Left ventricle myocardium inferior (tissue), 1 donor: ENCODE measurements at regions not wholly inside any gene's neighbourhood (a gene's known extent, or its start where the extent isn't known, plus 50 kb on each side); places are given as distances from the start of the nearest gene placed in this dataset.

Experiments
- DNase-seq: peaks from one replicate; pipeline ENCODE4 v3.0.0-alpha.2; 2020
- H3K27ac ChIP-seq: fragments of 200-600 bp; replicated peaks from 2 replicates; pipeline ENCODE4 v1.8.0; 2021
- H3K27me3 ChIP-seq: fragments of 200-600 bp; 2 replicates; pipeline ENCODE4 v1.8.0; 2021; ENCODE audit warnings: low read depth
- H3K36me3 ChIP-seq: fragments of 200-600 bp; 2 replicates; pipeline ENCODE4 v1.8.0; 2021
- H3K4me1 ChIP-seq: fragments of 200-600 bp; 2 replicates; pipeline ENCODE4 v1.8.0; 2021
- H3K4me3 ChIP-seq: fragments of 200-600 bp; 2 replicates; pipeline ENCODE4 v1.8.0; 2021; ENCODE audit warnings: mild to moderate bottlenecking, moderate library complexity
- H3K9me3 ChIP-seq: fragments of 200-600 bp; replicated peaks from 2 replicates; pipeline ENCODE4 v1.8.0; 2021
- CTCF ChIP-seq: fragments of 200-600 bp; IDR thresholded peaks from 2 replicates; pipeline ENCODE4 v1.8.0; 2021; ENCODE audit warnings: antibody characterized with exemption, mild to moderate bottlenecking, borderline replicate concordance
- intact Hi-C: fragments of 100-400 bp; cut with micrococcal nuclease; formaldehyde crosslinking; loops from one replicate; pipeline ENCODE4 v1.11.0; 2022
- donor health status: DM: no; HTN: yes; CAD: no; lungs with severe emphysema.

DNA sequence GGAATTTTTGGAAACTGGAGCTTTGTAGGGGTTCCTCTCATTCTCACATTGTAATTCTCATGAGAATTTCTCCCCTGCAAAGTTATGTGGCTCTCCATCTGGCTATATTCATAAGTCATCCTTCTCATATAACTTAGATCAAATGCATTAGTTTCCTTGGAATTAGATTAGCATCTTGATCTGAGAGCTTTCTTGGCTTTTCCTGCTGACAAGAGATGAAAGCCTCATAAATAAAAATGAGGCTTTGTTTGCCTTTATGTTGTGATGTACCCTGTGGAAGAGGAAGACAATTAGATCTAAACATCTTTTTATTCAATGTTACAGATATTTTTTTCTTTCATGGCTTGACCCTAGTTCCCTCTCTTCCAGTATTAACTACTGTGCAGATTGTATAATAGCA lies 165.4 kb upstream of the ZPLD1 start:
- DNase-seq: no peak
- TF ChIP-seq CTCF: no peak
- intact Hi-C loops: no loop called here
- no peaks in the 10 kb centered on the region for H3K27me3 ChIP-seq
- no peaks in the 10 kb centered on the region for H3K36me3 ChIP-seq
- no peak overlapping the region for H3K4me3 ChIP-seq
- no peak overlapping the region for H3K27ac ChIP-seq
- H3K9me3 ChIP-seq: peaks cover 4% of the 10 kb centered on the region
- no peaks in the 10 kb centered on the region for H3K4me1 ChIP-seq

DNA sequence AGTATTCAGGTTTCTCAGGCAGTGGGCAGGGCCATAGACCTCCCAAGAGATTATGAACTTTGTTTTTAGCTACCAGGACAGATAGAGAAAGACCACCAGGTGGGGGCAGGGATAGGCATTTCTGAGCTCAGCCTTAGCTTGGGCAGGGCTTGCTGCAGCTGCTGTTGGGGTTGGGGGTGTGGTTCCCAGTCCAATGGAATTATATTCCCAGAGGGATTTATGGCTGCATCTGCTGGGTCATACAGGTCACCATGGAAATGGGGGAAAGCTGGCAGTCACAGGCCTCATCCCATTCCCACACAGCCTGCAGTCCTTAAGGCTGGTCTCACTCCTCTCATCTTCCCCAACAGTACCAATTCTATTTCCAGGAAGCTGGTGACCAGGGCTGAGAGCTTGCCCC lies 144.6 kb upstream of the ZPLD1 start:
- no peak for DNase-seq
- intact Hi-C loops: no loop called here
- no peaks in the 10 kb centered on the region for H3K36me3 ChIP-seq
- peaks cover 34% of the 10 kb centered on the region for H3K9me3 ChIP-seq
- H3K27ac ChIP-seq: no peak overlapping the region
- no peak for TF ChIP-seq CTCF
- no peak overlapping the region for H3K4me3 ChIP-seq
- H3K27me3 ChIP-seq: no peaks in the 10 kb centered on the region
- no peaks in the 10 kb centered on the region for H3K4me1 ChIP-seq

- DNase-seq: no peak
- no peak for TF ChIP-seq CTCF
- Histone ChIP-seq H3K9me3 (peaks cover 8% of the 10 kb centered on the region), H3K4me1 (no peaks in the 10 kb centered on the region), H3K36me3 (no peaks in the 10 kb centered on the region), H3K27ac (no peak overlapping the region), H3K27me3 (no peaks in the 10 kb centered on the region), H3K4me3 (no peak overlapping the region)
- intact Hi-C loops: no loop called here
These were observed 139.1 kb upstream of the ZPLD1 start for GRCh38 chr3:102295756-102296155.

- H3K36me3 ChIP-seq: no peaks in the 10 kb centered on the region
- H3K4me1 ChIP-seq: no peaks in the 10 kb centered on the region
- intact Hi-C loops: no loop called here
- no peak overlapping the region for H3K27ac ChIP-seq
- DNase-seq: no peak
- no peak overlapping the region for H3K4me3 ChIP-seq
- peaks cover 8% of the 10 kb centered on the region for H3K9me3 ChIP-seq
- no peaks in the 10 kb centered on the region for H3K27me3 ChIP-seq
- no peak for TF ChIP-seq CTCF
These were observed 137.7 kb upstream of the ZPLD1 start for GRCh38 chr3:102297072-102297658.

- no peaks in the 10 kb centered on the region for H3K4me1 ChIP-seq
- no peaks in the 10 kb centered on the region for H3K27me3 ChIP-seq
- no peak overlapping the region for H3K4me3 ChIP-seq
- no peak overlapping the region for H3K27ac ChIP-seq
- no peak for DNase-seq
- no peaks in the 10 kb centered on the region for H3K9me3 ChIP-seq
- intact Hi-C loops: no loop called here
- no peaks in the 10 kb centered on the region for H3K36me3 ChIP-seq
- TF ChIP-seq CTCF: no peak
These were observed 135.5 kb upstream of the ZPLD1 start for GRCh38 chr3:102299125-102299877.
